Neutrophil (primary cell): ENCODE measurements at regions not wholly inside any gene's neighbourhood (a gene's known extent, or its start where the extent isn't known, plus 50 kb on each side); places are given as distances from the start of the nearest gene placed in this dataset.

Experiments used
- H3K27ac ChIP-seq: fragments of 200-600 bp; sonication (generic); 2 replicates; pipeline ENCODE4 v1.5.1; 2016; ENCODE audit warnings: mild to moderate bottlenecking, moderate library complexity
- H3K27me3 ChIP-seq: fragments of 200-600 bp; sonication (generic); 2 replicates; pipeline ENCODE4 v1.6.0; 2016; ENCODE audit warnings: mild to moderate bottlenecking
- H3K36me3 ChIP-seq: fragments of 200-600 bp; sonication (generic); 2 replicates; pipeline ENCODE4 v1.5.1; 2017
- H3K4me1 ChIP-seq, 2 experiments: fragments of 200-600 bp in 1 of 2; sonication (generic) in 1 of 2; 1 replicate in 1 of 2; 2 replicates in 1 of 2; pipeline versions ENCODE4 v1.5.1 to v1.6.1; 2013 to 2016; ENCODE audit warnings: low read depth in 1 of 2, low read length in 1 of 2, mild to moderate bottlenecking in 1 of 2, moderate library complexity in 1 of 2; ENCODE audit not compliant: control insufficient read depth in 1 of 2, insufficient read depth in 1 of 2
- H3K4me3 ChIP-seq, 2 experiments: fragments of 200-600 bp in 1 of 2; sonication (generic) in 1 of 2; 1 replicate in 1 of 2; 2 replicates in 1 of 2; pipeline ENCODE4 v1.5.1; 2013 to 2016; ENCODE audit warnings: low read depth in 1 of 2, low read length in 1 of 2, mild to moderate bottlenecking in 1 of 2, moderate library complexity in 1 of 2
- H3K9me3 ChIP-seq: fragments of 200-600 bp; sonication (generic); 2 replicates; pipeline ENCODE4 v1.5.1; 2016
- CTCF ChIP-seq: fragments of 200-600 bp; sonication (generic); IDR thresholded peaks from 2 replicates; pipeline ENCODE4 v1.5.1; 2016; ENCODE audit warnings: antibody characterized with exemption

DNA sequence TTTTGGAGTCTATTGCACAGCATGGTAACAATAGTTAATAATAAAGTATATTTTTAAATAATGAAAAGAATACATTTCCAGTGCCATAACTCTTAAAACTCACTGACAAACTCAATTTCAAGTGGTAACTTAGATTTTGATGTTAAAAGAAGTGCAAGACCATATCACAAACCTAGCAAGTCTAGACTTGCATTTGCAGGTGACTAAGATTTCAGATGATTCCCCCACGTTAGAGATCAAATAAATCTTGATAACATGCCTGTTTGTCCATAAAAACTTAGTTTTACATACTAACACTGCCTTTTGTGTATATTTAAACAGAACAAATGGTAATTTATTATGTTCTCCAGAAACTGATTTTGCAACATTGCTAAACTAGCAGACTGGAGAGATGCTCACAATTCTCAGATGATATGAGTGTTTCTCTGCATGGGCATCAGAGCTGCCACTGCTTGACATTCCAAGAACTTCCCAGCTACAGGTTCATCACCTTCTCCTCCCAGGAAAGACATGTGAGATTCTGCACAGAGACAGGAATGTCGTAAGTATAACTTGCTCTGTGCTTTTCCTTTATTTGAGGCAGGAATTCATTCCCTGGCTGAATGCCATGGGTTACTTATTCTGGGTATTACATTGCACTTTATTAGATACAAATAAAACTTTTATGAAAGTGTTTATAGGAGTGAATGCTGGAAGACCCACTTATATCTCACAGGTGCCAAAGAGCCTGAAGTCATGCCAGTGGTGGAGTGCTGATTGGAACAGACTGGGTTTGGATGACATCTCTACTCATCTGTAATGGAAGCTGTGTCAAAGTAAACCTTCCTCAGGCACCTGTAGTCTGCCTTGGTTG, 160.2 kb upstream of the FOXA2 start:
- no peak overlapping the region for H3K27ac ChIP-seq
- no peaks in the 10 kb centered on the region for H3K27me3 ChIP-seq
- H3K4me1 ChIP-seq: no peaks in the 10 kb centered on the region
- no peaks in the 10 kb centered on the region for H3K36me3 ChIP-seq
- no peaks in the 10 kb centered on the region for H3K9me3 ChIP-seq
- H3K4me3 ChIP-seq: no peak overlapping the region
- TF ChIP-seq CTCF: no peak

DNA sequence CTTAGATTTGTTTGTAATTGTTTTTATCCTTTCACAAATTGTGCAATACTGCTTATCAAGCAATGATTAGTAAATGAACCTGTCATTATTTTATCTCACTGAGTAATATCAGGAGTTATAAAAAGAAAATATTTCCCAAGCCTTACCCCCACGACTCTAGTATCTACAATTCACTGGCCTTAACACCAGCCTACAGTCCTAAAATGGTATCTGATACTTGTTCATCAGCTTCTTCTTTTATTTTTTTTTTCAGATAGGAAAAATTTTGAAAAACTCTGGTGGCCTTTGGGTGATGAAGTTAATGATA, 160.8 kb upstream of the FOXA2 start:
- TF ChIP-seq CTCF: no peak
- Histone ChIP-seq H3K27ac (no peak overlapping the region), H3K4me3 (no peak overlapping the region), H3K27me3 (no peaks in the 10 kb centered on the region), H3K36me3 (no peaks in the 10 kb centered on the region), H3K4me1 (no peaks in the 10 kb centered on the region), H3K9me3 (no peaks in the 10 kb centered on the region)

DNA sequence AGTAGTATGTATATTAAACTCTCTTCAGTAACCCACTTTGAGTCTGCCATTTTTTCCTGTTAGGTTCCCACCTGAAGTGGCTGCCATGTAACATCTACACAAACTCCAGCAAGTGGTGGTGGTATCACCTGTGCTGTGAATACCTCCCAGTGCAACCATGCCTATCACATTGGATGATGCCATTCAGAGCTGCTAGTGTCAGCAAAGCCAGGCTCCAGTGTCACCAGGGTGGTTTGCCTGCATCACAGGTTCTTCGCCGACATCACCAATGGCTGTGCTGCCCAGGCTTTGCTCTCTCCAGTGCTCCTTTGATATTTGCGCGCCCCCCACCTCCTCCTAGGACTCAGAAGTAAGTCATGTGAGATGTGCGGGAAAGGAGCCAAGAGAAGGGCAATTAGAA, 162.6 kb upstream of the FOXA2 start:
- H3K9me3 ChIP-seq: no peaks in the 10 kb centered on the region
- H3K27me3 ChIP-seq: no peaks in the 10 kb centered on the region
- no peak for TF ChIP-seq CTCF

DNA sequence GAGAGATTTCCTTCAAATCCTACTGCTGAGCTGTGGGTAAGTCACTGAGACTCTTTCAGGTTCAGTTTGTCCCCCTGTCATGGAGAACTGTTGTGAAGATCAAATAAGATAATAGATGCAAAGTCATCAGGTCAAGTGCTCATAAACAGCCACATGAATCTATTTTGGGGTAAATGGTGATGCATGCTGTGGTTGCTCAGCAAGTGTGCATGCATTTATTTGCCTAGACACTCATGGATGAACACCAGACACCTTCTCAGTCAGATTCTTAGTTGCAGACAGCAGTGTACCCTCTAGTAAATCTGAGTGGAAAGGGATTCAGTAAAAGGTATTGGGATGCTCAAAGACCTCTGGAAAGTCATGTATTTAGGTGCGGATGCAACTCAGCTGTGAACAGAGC, 168.0 kb upstream of the FOXA2 start:
- Histone ChIP-seq H3K36me3 (no peaks in the 10 kb centered on the region), H3K27me3 (no peaks in the 10 kb centered on the region), H3K9me3 (no peaks in the 10 kb centered on the region), H3K27ac (no peak overlapping the region), H3K4me3 (no peak overlapping the region), H3K4me1 (no peaks in the 10 kb centered on the region)
- no peak for TF ChIP-seq CTCF

More for the DNA sequence above, 162.6 kb upstream of the FOXA2 start:
- Histone ChIP-seq H3K36me3 (no peaks in the 10 kb centered on the region), H3K4me1 (no peaks in the 10 kb centered on the region), H3K4me3 (no peak overlapping the region), H3K27ac (no peak overlapping the region)

- H3K27ac ChIP-seq: no peak overlapping the region
- no peak for TF ChIP-seq CTCF
- H3K9me3 ChIP-seq: no peaks in the 10 kb centered on the region
- no peak overlapping the region for H3K4me3 ChIP-seq
- H3K36me3 ChIP-seq: no peaks in the 10 kb centered on the region
- H3K4me1 ChIP-seq: no peaks in the 10 kb centered on the region
- H3K27me3 ChIP-seq: no peaks in the 10 kb centered on the region
Measured at GRCh38 chr20:22757424-22758183, 173.2 kb upstream of the FOXA2 start.
